ENCODE measurements at regions not wholly inside any gene's neighbourhood (a gene's known extent, or its start where the extent isn't known, plus 50 kb on each side); places are given as distances from the start of the nearest gene placed in this dataset.

DNA sequence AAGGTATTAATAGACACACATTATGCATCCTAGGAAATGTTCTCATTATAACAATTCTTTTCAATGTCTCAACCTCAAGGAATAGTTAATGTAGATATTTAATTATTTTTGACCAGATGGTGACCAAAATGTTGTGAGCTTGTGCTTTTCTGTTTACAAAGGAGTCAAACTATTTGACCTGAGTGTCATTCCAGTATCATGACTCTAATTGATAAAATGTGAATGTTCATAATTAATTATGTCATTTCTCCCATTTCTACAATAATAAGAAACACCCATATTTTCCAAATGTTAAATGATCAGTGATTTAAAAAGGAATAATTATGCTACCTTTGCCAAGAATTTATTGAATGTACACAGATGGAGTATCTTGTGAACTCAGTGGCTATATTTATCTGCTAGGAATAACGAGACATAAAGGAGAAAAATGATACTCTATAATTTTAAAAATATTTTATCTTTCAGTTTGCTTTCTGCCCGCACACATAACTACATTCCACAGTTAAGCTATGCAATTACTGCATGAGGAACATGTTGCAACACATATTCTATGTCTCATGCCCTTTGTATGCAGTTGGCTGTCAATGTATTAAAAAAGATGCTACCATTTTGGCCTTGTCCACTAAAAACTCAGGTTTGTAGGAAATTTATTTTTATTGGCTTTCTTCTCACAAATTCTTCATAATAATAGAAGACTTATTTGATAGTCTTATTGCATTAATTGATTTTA is 376.7 kb upstream of the CCDC179 start:
- Mint-ChIP-seq H3K27me3 (ENCODE audit: low read depth) (no peaks in the 10 kb centered on the region), H3K9me3 (peaks cover 0 to 4% of the 10 kb centered on the region in 2 donors), H3K4me3 (no peak overlapping the region), H3K4me1 (ENCODE audit: low read depth) (no peaks in the 10 kb centered on the region), H3K36me3 (ENCODE audit: insufficient read depth in 2 of 2) (no peaks in the 10 kb centered on the region), H3K27ac (no peak overlapping the region)
- no peak for ATAC-seq (replicated peaks in 1 of 2)
- no peak for DNase-seq

DNA sequence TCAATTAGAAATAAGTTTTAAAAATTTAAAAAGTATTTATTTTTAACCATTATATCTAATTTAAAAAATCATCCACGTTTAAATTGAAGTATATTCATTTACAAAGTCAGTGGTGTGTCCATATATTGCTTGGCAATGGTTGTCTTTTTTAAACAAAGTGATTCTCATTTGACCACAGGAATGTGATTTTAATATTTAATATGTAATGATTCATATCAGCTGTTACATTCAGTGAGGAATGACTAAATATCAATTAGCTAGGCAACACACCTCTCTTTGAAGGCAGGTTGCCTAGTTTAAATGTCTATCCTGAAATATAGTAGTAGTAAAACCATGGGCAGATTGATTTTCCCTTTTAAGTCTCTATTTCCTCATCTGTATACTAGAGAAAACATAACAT is 392.2 kb upstream of the CCDC179 start:
- no peak overlapping the region for H3K4me3 Mint-ChIP-seq
- DNase-seq, result no peak
- no peaks in the 10 kb centered on the region for H3K4me1 Mint-ChIP-seq (ENCODE audit: low read depth)
- H3K27me3 Mint-ChIP-seq (ENCODE audit: low read depth), result no peaks in the 10 kb centered on the region
- peaks cover 5 to 7% of the 10 kb centered on the region in 2 donors for H3K9me3 Mint-ChIP-seq
- no peak for ATAC-seq (replicated peaks in 1 of 2)
- H3K27ac Mint-ChIP-seq, result no peak overlapping the region
- H3K36me3 Mint-ChIP-seq (ENCODE audit: insufficient read depth in 2 of 2), result no peaks in the 10 kb centered on the region

DNA sequence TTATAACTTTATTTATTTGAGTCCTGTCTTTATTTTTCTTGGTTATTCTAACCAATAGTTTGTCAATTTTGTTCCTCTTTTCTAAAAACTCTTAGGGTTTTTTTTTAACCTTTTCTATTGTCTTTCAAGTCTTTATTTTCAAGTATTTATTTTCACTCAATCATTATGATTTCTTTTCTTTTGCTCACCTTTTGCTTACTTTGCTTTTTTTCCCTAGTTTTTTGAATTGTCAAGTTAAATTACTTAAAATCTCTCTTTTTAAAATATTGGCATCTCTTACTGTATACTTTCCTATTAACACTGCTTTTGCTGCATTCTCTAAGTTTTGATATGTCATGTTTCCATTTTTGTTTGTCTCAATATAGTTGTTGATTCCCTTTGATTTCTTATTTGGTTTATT is 396.8 kb upstream of the CCDC179 start:
- Mint-ChIP-seq H3K4me3 (no peak overlapping the region), H3K27ac (no peak overlapping the region), H3K4me1 (ENCODE audit: low read depth) (no peaks in the 10 kb centered on the region), H3K9me3 (peaks cover 8 to 10% of the 10 kb centered on the region in 2 donors), H3K36me3 (ENCODE audit: insufficient read depth in 2 of 2) (no peaks in the 10 kb centered on the region), H3K27me3 (ENCODE audit: low read depth) (no peaks in the 10 kb centered on the region)
- no peak for DNase-seq
- no peak for ATAC-seq (replicated peaks in 1 of 2)

DNA sequence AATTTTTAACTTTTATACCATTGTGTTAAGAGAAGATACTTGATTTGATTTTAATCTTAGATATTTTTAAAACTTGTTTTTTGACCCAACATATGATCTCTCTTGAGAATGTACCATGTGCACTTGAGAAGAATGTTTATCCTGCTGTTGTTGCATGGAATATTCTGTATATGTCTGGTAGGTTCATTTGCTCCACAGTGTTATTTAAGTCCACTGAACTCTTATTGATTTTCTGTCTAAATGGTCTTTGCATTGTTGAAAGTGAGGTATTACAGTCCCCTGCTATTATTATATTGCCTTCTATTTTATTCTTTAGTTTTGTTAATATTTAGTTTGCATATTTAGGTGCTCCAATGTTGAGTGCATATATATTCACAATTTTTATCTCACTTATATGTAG is 397.3 kb upstream of the CCDC179 start:
- DNase-seq (no peak), ATAC-seq (replicated peaks in 1 of 2) (no peak)
- Mint-ChIP-seq H3K9me3 (peaks cover 8 to 10% of the 10 kb centered on the region in 2 donors), H3K27me3 (ENCODE audit: low read depth) (no peaks in the 10 kb centered on the region), H3K4me3 (no peak overlapping the region), H3K36me3 (ENCODE audit: insufficient read depth in 2 of 2) (no peaks in the 10 kb centered on the region), H3K4me1 (ENCODE audit: low read depth) (no peaks in the 10 kb centered on the region), H3K27ac (no peak overlapping the region)

DNA sequence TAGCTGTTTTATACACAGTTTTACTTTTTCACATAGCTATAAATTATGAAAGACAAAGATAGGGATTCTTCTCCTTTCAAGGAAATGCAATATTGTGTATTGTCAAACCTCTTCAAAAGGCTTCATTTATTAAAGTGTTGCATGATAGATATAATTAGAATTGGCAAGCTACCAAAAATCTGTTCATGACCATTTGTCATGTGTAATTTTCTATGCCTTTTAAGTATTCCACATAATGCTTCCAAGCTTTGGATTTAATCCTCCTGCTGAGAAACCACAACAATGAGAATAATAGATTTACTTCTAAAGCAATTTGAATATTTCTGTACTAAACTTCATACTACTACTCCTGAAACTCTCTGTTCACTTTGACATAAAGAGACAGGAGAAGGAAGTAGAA is 403.2 kb upstream of the CCDC179 start:
- H3K36me3 Mint-ChIP-seq (ENCODE audit: insufficient read depth in 2 of 2), result no peaks in the 10 kb centered on the region
- ATAC-seq (replicated peaks in 1 of 2) (no peak), DNase-seq (no peak)
- no peak overlapping the region for H3K27ac Mint-ChIP-seq
- H3K27me3 Mint-ChIP-seq (ENCODE audit: low read depth), result no peaks in the 10 kb centered on the region
- no peak overlapping the region for H3K4me3 Mint-ChIP-seq
- H3K4me1 Mint-ChIP-seq (ENCODE audit: low read depth), result no peaks in the 10 kb centered on the region
- peaks cover 2 to 6% of the 10 kb centered on the region in 2 donors for H3K9me3 Mint-ChIP-seq

DNA sequence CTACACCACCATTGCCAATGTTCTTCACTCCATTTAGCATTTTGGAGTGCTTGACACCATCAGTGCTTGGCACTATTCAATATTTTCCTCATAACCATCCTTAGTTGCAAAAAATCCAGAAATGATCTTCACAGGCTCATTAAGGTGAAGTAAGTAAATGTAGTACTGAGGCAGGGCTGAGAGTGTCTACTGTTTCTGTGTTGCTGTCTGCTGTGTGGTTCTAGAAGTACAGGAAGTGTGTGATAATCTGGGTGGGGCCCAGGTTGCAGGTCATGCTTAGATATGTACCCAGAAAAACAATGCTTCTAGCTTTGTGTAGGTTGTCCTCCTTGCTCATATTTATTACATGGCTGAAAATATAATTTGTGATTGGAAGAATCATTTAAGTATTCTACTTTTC is 411.8 kb upstream of the CCDC179 start:
- peaks cover 2 to 4% of the 10 kb centered on the region in 2 donors for H3K9me3 Mint-ChIP-seq
- DNase-seq, result no peak
- H3K4me3 Mint-ChIP-seq, result no peak overlapping the region
- H3K27me3 Mint-ChIP-seq (ENCODE audit: low read depth), result no peaks in the 10 kb centered on the region
- peaks cover 0 to 1% of the 10 kb centered on the region in 2 donors for H3K36me3 Mint-ChIP-seq (ENCODE audit: insufficient read depth in 2 of 2)
- ATAC-seq (replicated peaks in 1 of 2), result no peak
- no peak overlapping the region for H3K27ac Mint-ChIP-seq
- H3K4me1 Mint-ChIP-seq (ENCODE audit: low read depth), result no peaks in the 10 kb centered on the region

DNA sequence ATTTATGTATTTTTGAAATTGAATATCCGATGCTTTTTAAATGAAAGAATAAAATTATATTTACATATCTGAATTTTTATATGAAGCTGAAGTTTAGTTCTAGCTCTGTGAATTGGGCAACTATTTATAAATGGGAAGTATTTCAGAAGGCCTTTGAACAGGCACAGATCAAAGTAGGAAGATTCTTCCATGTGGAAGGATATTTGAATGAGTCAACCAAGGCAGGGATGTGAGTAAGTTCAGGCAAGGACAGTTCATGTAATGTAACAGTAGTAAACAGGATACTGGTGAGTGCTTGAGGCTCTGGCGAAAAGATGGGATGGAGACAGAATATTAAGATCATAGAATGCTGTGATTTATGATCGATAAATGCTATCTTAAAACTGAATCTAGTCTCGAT is 417.8 kb upstream of the CCDC179 start:
- peaks cover 0 to 3% of the 10 kb centered on the region in 2 donors for H3K36me3 Mint-ChIP-seq (ENCODE audit: insufficient read depth in 2 of 2)
- ATAC-seq (replicated peaks in 1 of 2), result no peak
- DNase-seq, result no peak
- peaks cover 4 to 5% of the 10 kb centered on the region in 2 donors for H3K9me3 Mint-ChIP-seq
- H3K4me1 Mint-ChIP-seq (ENCODE audit: low read depth), result no peaks in the 10 kb centered on the region
- no peak overlapping the region for H3K27ac Mint-ChIP-seq
- H3K27me3 Mint-ChIP-seq (ENCODE audit: low read depth), result no peaks in the 10 kb centered on the region
- H3K4me3 Mint-ChIP-seq, result no peak overlapping the region

DNA sequence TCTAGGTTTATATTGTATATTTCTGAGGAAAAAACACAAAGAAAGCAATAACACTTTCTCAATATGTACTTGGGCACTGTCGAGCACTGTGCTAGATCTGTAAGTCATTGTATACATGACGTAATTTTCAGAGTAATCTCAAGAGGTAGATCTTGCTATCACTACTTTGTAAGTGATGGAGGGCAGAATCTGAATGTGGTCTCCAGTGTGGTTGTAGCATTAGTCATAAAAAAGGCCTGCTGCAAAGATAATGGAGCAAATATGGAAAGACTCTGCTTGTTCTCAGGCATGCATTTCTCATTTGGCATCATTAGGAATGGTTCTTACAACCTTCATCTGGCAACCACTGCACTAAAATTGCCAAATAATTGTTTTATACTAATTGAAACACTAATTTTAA is 419.8 kb upstream of the CCDC179 start:
- ATAC-seq (replicated peaks in 1 of 2) (no peak), DNase-seq (no peak)
- no peaks in the 10 kb centered on the region for H3K4me1 Mint-ChIP-seq (ENCODE audit: low read depth)
- H3K36me3 Mint-ChIP-seq (ENCODE audit: insufficient read depth in 2 of 2), result peaks cover 0 to 2% of the 10 kb centered on the region in 2 donors
- no peak overlapping the region for H3K4me3 Mint-ChIP-seq
- H3K27me3 Mint-ChIP-seq (ENCODE audit: low read depth), result no peaks in the 10 kb centered on the region
- H3K27ac Mint-ChIP-seq, result no peak overlapping the region
- H3K9me3 Mint-ChIP-seq, result peaks cover 4 to 5% of the 10 kb centered on the region in 2 donors

DNA sequence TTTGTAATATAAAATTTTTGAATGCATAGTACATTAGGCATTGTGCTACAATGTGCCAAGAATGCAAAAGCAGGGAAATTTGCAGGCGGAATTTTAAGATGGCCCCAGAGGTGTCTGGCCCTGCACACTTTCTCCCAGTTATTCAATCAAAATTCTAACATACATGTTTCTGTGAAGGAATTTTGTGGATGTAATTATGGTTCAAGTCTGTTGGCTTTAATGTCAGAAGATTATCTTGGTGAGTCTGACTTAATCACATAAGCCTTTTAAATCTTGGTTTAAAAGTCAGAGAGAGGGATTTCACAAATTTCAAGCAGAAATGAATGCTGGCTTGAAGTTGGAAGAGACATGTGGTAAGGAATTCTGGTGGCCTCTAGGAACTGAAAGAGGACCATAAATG is 423.4 kb upstream of the CCDC179 start:
- Mint-ChIP-seq H3K27ac (no peak overlapping the region), H3K36me3 (ENCODE audit: insufficient read depth in 2 of 2) (no peaks in the 10 kb centered on the region), H3K4me3 (no peak overlapping the region), H3K4me1 (ENCODE audit: low read depth) (no peaks in the 10 kb centered on the region), H3K27me3 (ENCODE audit: low read depth) (no peaks in the 10 kb centered on the region), H3K9me3 (peaks cover under 1 to 4% of the 10 kb centered on the region in 2 donors)
- no peak for ATAC-seq (replicated peaks in 1 of 2)
- DNase-seq, result no peak

DNA sequence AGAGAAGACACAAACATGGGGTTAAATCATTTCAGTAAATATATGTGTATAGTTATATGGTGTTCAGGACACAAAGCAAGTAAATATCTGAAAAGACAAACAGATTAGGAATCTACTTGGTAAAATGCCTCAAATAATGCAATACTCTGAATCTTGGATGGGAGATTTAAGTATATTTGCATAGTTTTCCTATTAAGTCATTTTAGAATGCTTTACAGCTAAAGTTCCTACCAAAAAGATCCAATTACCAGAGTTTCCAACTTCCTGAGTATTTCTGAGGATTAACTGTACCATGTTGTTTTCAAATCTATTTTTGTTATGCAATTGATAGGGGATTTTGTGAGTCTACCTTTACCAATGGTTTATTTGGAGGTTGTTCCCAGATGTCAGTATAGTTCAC is 424.4 kb upstream of the CCDC179 start:
- Mint-ChIP-seq H3K9me3 (peaks cover 0 to 4% of the 10 kb centered on the region in 2 donors), H3K27ac (no peak overlapping the region), H3K4me3 (no peak overlapping the region), H3K36me3 (ENCODE audit: insufficient read depth in 2 of 2) (no peaks in the 10 kb centered on the region), H3K4me1 (ENCODE audit: low read depth) (no peaks in the 10 kb centered on the region), H3K27me3 (ENCODE audit: low read depth) (no peaks in the 10 kb centered on the region)
- ATAC-seq (replicated peaks in 1 of 2), result no peak
- no peak for DNase-seq

DNA sequence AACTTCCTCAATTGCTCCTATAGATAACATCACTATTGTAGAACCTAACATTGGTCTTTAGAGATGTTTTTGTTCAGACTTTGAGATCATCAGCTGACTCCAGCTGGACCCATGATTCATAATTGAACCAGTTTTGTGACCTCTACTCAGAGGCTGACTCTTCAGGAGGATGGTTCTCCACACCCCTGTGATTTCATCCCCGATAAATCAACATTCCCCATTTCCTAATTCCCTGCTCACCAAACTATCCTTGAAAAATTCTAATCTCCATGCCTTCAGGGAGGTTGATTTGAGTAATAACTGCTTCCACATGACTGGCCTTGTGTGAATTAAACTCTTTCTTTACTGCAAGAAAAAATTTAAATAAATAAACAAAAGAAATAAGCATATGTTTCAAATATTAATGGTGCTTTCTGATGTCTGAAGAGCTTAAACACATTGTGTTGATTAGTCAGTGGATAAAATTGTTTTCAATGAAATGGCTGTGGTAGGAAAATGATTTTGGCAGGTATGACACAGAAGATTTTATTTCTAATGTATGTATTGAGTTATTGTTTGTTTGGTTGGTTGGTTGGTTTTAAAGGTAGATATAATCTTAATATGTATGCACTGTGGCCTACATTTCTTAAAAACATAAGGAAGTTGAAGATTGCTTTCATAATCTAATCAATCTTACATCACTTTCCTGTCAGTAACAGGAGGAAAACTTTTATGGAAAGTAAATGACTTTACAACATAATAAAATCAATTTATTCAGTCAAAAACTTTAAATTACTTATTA is 427.9 kb upstream of the CCDC179 start:
- DNase-seq (no peak), ATAC-seq (replicated peaks in 1 of 2) (no peak)
- H3K36me3 Mint-ChIP-seq (ENCODE audit: insufficient read depth in 2 of 2), result no peaks in the 10 kb centered on the region
- no peaks in the 10 kb centered on the region for H3K4me1 Mint-ChIP-seq (ENCODE audit: low read depth)
- H3K27ac Mint-ChIP-seq, result no peak overlapping the region
- H3K27me3 Mint-ChIP-seq (ENCODE audit: low read depth), result no peaks in the 10 kb centered on the region
- H3K9me3 Mint-ChIP-seq, result peaks cover 0 to 4% of the 10 kb centered on the region in 2 donors
- no peak overlapping the region for H3K4me3 Mint-ChIP-seq

DNA sequence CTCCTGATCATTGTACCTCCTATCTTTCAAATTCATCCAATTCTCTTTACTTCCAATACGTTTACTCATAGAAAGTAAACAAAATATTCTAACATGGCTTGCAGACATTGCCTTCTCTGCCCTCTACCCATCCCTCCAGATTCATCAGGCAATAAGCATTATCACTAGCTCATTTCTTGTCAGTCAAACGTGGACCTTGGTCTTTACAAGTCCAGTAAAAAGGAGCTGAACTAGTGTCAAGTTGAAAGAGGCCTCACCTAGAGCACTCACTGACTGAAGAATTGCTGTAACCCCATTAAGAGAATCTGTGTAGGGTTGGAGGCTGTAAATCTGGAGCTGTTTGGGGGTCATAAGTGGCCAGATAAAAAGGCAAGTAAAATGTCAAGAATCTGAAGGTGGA is 435.0 kb upstream of the CCDC179 start:
- no peak overlapping the region for H3K4me3 Mint-ChIP-seq
- no peak for ATAC-seq (replicated peaks in 1 of 2)
- no peaks in the 10 kb centered on the region for H3K27me3 Mint-ChIP-seq (ENCODE audit: low read depth)

DNA sequence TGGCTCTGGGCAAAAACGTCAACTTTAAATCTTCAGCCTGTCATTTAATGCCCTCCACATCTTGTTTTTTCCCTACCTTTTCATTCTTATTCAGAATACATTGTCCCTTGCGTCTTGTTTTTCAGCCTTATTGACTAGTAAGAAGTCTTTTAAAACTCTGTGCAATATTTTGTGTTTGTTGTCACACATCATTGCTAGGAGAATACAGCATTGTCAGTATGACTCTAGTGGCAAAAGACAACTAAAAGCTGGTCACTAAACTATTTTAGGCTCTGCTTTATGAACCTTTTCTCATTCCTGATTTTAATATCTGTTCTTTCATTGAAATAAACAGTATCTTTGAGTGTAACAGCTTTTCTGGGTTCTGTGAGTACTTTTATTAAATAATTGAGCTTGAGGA is 447.8 kb upstream of the CCDC179 start:
- ATAC-seq (replicated peaks in 1 of 2) (no peak), DNase-seq (no peak)
- H3K27ac Mint-ChIP-seq, result no peak overlapping the region
- peaks cover 1 to 8% of the 10 kb centered on the region in 2 donors for H3K36me3 Mint-ChIP-seq (ENCODE audit: insufficient read depth in 2 of 2)
- H3K27me3 Mint-ChIP-seq (ENCODE audit: low read depth), result no peaks in the 10 kb centered on the region
- H3K4me3 Mint-ChIP-seq, result no peak overlapping the region
- H3K9me3 Mint-ChIP-seq, result peaks cover 9 to 10% of the 10 kb centered on the region in 2 donors
- H3K4me1 Mint-ChIP-seq (ENCODE audit: low read depth), result no peaks in the 10 kb centered on the region

More for the DNA sequence above, 435.0 kb upstream of the CCDC179 start:
- H3K4me1 Mint-ChIP-seq (ENCODE audit: low read depth), result no peaks in the 10 kb centered on the region
- peaks cover 1 to 6% of the 10 kb centered on the region in 2 donors for H3K9me3 Mint-ChIP-seq
- no peak for DNase-seq
- H3K27ac Mint-ChIP-seq, result no peak overlapping the region
- H3K36me3 Mint-ChIP-seq (ENCODE audit: insufficient read depth in 2 of 2), result no peaks in the 10 kb centered on the region

All from activated T-cell treated with anti-CD3 and anti-CD28 coated beads, Interleukin-2, amount 50 U/mL, for 72 hours (primary cell).